Omental fat pad (tissue), 3 donors: ENCODE measurements at regions not wholly inside any gene's neighbourhood (a gene's known extent, or its start where the extent isn't known, plus 50 kb on each side); places are given as distances from the start of the nearest gene placed in this dataset.

ENCODE experiments used
- ATAC-seq: fragments of 150-250 bp; one replicate; pipeline ENCODE4 v1.9.1; 2016; ENCODE audit warnings: mild to moderate bottlenecking, moderate library complexity; ENCODE audit not compliant: low FRiP score
- DNase-seq: peaks from one replicate; pipeline ENCODE4 v3.0.0-alpha.2; 2019; ENCODE audit warnings: low spot score
- CTCF ChIP-seq, 3 donors: fragments of 450-650 bp; IDR thresholded peaks; one replicate each; pipeline ENCODE4 v1.5.1; 2016 to 2017; ENCODE audit warnings: antibody characterized with exemption in 3 of 3, mild to moderate bottlenecking in 3 of 3, moderate library complexity in 2 of 3

- DNase-seq (no peak), ATAC-seq (no peak)
- no peak for TF ChIP-seq CTCF (IDR thresholded peaks at IDR 0.05)
Observed at GRCh38 chr14:34020014-34020413, 69.1 kb upstream of the EGLN3 start.

GRCh38 chr14:34018564-34019244 is 67.8 kb upstream of the EGLN3 start:
- TF ChIP-seq CTCF (IDR thresholded peaks at IDR 0.05) = no peak
- DNase-seq (no peak), ATAC-seq (no peak)

DNA sequence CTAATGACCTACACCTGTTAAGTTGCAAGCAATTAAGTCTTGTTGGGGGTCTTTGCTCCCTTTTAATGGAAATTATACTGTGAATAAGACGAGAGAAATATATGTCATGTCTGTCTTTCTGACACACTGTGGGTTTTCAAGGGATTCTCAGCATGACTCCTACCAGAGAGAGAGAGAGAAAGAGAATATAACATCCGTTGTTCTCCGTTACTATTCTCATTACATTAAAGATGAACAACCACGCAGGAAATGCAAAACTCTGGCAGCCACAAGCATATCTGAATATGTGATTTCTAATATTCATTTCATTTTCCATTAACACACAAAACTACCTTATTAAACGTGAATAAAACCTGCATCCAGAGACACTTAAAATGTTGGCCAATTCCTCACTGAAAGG is 67.3 kb upstream of the EGLN3 start:
- ATAC-seq (no peak), DNase-seq (no peak)
- TF ChIP-seq CTCF (IDR thresholded peaks at IDR 0.05) = no peak

DNA sequence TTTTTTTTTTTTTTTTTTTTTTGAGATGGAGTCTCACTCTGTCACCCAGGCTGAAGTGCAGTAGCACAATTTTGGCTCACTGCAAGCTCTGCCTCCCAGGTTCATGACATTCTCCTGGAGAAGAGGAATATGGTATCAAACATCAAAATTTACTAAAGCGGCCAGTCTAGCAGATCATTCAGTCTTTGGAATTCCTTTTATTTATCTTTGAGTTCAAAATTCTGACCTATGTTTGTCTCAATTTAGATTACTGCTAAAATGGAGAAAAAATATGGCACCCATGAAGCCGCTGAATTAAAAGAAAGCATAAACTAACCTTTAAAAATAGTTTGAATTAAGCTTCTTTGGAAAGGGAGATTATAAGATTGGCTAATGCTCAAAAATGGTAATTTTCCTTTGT is 64.5 kb upstream of the EGLN3 start:
- no peak for ATAC-seq
- TF ChIP-seq CTCF (IDR thresholded peaks at IDR 0.05) = no peak
- no peak for DNase-seq

GRCh38 chr14:34014936-34015335 is 64.1 kb upstream of the EGLN3 start:
- ATAC-seq = no peak
- TF ChIP-seq CTCF (IDR thresholded peaks at IDR 0.05) = no peak

GRCh38 chr14:34013721-34014060 is 62.8 kb upstream of the EGLN3 start:
- ATAC-seq (no peak), DNase-seq (no peak)
- no peak for TF ChIP-seq CTCF (IDR thresholded peaks at IDR 0.05)

More at GRCh38 chr14:34014936-34015335, 64.1 kb upstream of the EGLN3 start:
- DNase-seq = no peak

GRCh38 chr14:34012978-34013720 is 62.3 kb upstream of the EGLN3 start:
- DNase-seq (no peak), ATAC-seq (no peak)
- no peak for TF ChIP-seq CTCF (IDR thresholded peaks at IDR 0.05)
